ENCODE measurements at regions not wholly inside any gene's neighbourhood (a gene's known extent, or its start where the extent isn't known, plus 50 kb on each side); places are given as distances from the start of the nearest gene placed in this dataset.

DNA sequence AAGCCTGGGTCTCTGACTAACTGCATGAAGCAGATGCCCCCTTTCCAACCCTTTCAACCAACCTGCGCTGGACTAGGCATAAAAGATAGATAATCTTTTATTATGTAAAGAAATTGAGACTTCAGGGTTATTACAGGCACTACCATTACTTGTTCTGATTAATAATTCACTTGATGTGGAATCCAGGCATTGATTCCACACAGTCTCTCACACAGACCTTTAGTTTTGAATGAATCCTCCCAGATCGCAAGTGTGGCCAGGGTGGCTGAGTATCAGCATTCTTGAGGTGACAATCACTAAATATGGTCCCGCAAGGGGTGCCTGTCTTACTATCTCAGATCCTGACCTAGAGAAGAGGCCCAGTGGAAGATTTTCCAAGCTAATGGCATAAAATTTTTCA, 368.9 kb upstream of the ONECUT1 start:
- intact Hi-C loops (cut with DNase I) = no loop called here
- Histone ChIP-seq H3K4me3 (no peak overlapping the region), H3K36me3 (no peaks in the 10 kb centered on the region), H3K27ac (no peak overlapping the region), H3K4me1 (no peaks in the 10 kb centered on the region), H3K27me3 (no peaks in the 10 kb centered on the region), H3K9me3 (no peaks in the 10 kb centered on the region)
- DNase-seq (ENCODE audit: low spot score in 2 of 2) = no peak
- TF ChIP-seq, protein P1, sequence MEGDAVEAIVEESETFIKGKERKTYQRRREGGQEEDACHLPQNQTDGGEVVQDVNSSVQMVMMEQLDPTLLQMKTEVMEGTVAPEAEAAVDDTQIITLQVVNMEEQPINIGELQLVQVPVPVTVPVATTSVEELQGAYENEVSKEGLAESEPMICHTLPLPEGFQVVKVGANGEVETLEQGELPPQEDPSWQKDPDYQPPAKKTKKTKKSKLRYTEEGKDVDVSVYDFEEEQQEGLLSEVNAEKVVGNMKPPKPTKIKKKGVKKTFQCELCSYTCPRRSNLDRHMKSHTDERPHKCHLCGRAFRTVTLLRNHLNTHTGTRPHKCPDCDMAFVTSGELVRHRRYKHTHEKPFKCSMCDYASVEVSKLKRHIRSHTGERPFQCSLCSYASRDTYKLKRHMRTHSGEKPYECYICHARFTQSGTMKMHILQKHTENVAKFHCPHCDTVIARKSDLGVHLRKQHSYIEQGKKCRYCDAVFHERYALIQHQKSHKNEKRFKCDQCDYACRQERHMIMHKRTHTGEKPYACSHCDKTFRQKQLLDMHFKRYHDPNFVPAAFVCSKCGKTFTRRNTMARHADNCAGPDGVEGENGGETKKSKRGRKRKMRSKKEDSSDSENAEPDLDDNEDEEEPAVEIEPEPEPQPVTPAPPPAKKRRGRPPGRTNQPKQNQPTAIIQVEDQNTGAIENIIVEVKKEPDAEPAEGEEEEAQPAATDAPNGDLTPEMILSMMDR (IDR thresholded peaks at IDR 0.05) = no peak

DNA sequence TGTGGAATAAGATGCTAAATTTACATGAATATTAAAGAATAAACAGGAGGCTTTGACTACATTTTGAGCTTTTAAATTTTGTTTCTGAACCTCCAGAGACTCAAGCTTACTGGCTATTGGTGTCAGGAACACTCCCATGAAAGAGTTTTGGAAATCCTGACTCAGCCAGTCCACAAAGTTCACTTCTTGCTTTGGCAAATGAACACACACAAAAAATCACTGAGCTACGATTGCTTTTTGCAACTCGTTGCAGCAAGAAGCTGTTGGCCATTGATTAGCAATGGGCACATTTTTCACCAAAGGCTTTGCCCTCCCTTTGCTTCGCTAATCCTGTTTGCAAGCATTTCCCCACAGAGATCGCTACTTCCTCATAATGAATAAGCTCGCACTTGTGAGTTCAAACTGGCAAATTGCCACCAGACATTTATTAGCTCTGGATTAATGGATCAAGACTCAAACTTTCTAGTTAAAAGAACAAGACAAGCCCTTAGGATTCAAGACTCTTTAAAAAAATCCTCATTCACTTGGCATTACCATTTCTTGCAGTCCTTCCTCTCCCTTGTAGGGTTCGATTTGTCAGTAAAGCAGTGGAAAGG, 343.2 kb upstream of the ONECUT1 start:
- no peaks in the 10 kb centered on the region for H3K9me3 ChIP-seq

DNA sequence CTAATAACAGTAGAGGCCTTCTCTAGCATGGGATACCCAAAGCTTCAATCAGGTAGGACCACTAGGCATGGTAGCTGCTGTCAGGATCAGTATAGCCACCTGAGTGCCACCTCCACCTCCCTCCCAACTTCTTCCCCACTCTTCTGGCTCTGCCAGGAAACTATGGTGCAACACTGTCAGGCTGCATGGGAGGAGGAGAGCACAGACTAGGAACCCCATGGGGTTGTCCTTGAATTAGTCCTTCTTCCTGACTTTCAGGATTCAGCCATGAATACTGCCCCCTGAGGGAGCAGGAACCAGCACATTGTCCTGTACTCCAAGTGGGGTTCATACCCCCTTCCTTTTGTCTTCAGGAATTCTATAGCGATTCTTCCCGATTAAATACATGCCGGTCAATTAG, 340.8 kb upstream of the ONECUT1 start:
- no peak for DNase-seq (ENCODE audit: low spot score in 2 of 2)
- H3K36me3 ChIP-seq = no peaks in the 10 kb centered on the region
- intact Hi-C loops (cut with DNase I) = no loop called here
- H3K4me3 ChIP-seq = no peak overlapping the region
- no peaks in the 10 kb centered on the region for H3K27me3 ChIP-seq
- TF ChIP-seq, protein P1 (IDR thresholded peaks at IDR 0.05) = no peak
- H3K9me3 ChIP-seq = no peaks in the 10 kb centered on the region
- no peaks in the 10 kb centered on the region for H3K4me1 ChIP-seq
- H3K27ac ChIP-seq = no peak overlapping the region

More for the DNA sequence above, 343.2 kb upstream of the ONECUT1 start:
- TF ChIP-seq, protein P1 (IDR thresholded peaks at IDR 0.05) = no peak
- intact Hi-C loops (cut with DNase I) = no loop called here
- no peak overlapping the region for H3K4me3 ChIP-seq
- no peak overlapping the region for H3K27ac ChIP-seq
- DNase-seq (ENCODE audit: low spot score in 2 of 2) = no peak
- H3K27me3 ChIP-seq = no peaks in the 10 kb centered on the region
- H3K4me1 ChIP-seq = no peaks in the 10 kb centered on the region
- H3K36me3 ChIP-seq = no peaks in the 10 kb centered on the region

DNA sequence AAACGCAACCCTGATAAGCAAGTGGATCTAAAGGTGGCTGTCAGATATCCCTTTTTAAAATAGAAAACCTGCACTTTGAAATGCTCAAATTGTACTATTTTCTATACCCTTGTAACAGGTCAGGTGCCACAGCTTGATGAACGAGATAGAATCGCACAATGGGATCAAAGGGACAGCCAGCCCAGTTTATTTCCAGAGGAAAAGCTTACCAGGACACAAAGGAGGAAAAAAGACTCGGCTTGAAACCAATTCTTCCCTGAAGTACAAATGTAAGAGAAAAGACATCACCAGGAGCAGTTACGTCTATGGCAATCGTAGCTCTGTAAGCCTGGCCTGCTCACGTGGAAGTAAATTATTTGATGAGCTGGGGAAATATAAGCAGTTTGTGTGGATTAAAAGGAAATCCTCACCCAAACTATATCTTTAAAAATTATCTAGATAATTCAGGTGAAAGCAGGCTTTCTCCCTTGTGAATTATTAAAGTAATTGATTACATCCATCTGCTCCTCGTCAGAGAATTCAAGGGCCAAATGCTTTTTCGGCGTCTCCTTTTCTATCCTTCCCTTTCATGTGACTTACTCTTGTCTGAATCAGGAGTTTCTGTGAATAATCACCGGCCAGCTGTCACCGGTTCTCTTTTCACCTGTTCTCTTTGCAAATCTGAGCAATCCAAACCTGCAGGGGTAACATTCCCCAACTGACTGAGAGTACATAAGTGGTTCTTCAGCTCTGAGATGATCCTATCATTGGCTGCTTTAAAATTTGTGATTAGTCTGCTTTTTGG, 339.2 kb upstream of the ONECUT1 start:
- DNase-seq (ENCODE audit: low spot score in 2 of 2) = no peak
- Histone ChIP-seq H3K27ac (no peak overlapping the region), H3K9me3 (no peaks in the 10 kb centered on the region), H3K4me3 (no peak overlapping the region), H3K36me3 (no peaks in the 10 kb centered on the region), H3K4me1 (no peaks in the 10 kb centered on the region), H3K27me3 (no peaks in the 10 kb centered on the region)
- intact Hi-C loops (cut with DNase I) = no loop called here
- TF ChIP-seq, protein P1 (IDR thresholded peaks at IDR 0.05) = no peak

DNA sequence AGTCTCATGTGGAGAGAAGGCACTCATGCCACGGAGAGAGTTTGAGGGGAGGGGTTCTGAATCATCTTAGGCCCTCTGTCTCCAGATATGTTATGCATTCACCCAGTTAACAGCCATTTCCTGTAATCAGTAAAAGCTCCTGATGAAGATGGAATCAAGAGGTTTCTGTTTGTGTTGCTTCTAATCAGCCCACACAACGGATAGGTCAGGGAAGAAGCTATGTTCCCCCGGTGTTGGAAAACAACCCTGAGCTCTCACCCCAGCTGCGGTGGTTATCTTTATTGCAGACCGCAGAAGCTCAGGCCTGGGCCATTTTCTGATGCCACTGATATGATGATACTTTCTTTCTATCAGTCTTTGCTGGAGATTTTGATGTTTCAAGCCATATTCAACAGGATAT, 338.5 kb upstream of the ONECUT1 start:
- Histone ChIP-seq H3K27ac (no peak overlapping the region), H3K4me3 (no peak overlapping the region), H3K4me1 (no peaks in the 10 kb centered on the region), H3K27me3 (no peaks in the 10 kb centered on the region), H3K9me3 (no peaks in the 10 kb centered on the region), H3K36me3 (no peaks in the 10 kb centered on the region)
- intact Hi-C loops (cut with DNase I) = no loop called here
- no peak for DNase-seq (ENCODE audit: low spot score in 2 of 2)
- TF ChIP-seq, protein P1 (IDR thresholded peaks at IDR 0.05) = no peak
